HEK293 (cell line): ENCODE measurements at regions not wholly inside any gene's neighbourhood (a gene's known extent, or its start where the extent isn't known, plus 50 kb on each side); places are given as distances from the start of the nearest gene placed in this dataset.
"Not testable (repeated sequence)": the region's sequence is repeated elsewhere in the genome, so short reads cannot be mapped to it uniquely, and the experiment has no call there.

Source experiments
- CTCF ChIA-PET: fragments of 350-600 bp; formaldehyde crosslinking; extraction: SDS; loops from one replicate; lab custom pipeline; 2021; ENCODE audit warnings: antibody characterized with exemption; lab: Yijun Ruan, JAX
- POLR2A ChIA-PET: fragments of 300-600 bp; formaldehyde crosslinking; extraction: SDS; loops from one replicate; lab custom pipeline; 2020; ENCODE audit warnings: antibody characterized with exemption, inconsistent platforms; lab: Yijun Ruan, JAX
- H3K27ac ChIP-seq: fragments of 200-500 bp; sonication (Bioruptor generic); 2 replicates; pipeline ENCODE4 v1.5.1; 2014; ENCODE audit warnings: low read depth, low read length, control low read depth, inconsistent platforms; ENCODE audit errors: extremely low read depth
- H3K36me3 ChIP-seq, 2 experiments: fragments of 200-500 bp in 1 of 2; sonication (Bioruptor generic) in 1 of 2; 1 replicate in 1 of 2; 2 replicates in 1 of 2; pipeline ENCODE4 v1.5.1; 2014 to 2017; ENCODE audit warnings: inconsistent platforms in 2 of 2, low read length in 2 of 2; ENCODE audit not compliant: control insufficient read depth in 2 of 2, insufficient read depth in 1 of 2
- H3K4me1 ChIP-seq: fragments of 200-500 bp; sonication (Bioruptor generic); 2 replicates; pipeline ENCODE4 v1.5.1; 2014; ENCODE audit warnings: mild to moderate bottlenecking, low read length, inconsistent platforms; ENCODE audit not compliant: control insufficient read depth, insufficient read depth
- H3K4me3 ChIP-seq: 2 replicates; pipeline ENCODE4 v1.5.1; 2011; ENCODE audit warnings: low read depth, mild to moderate bottlenecking, control low read depth, low read length, moderate library complexity
- H3K9me3 ChIP-seq: fragments of 200-500 bp; sonication (Bioruptor generic); 2 replicates; pipeline ENCODE4 v1.5.1; 2014; ENCODE audit warnings: low read depth, low read length, inconsistent platforms; ENCODE audit not compliant: control insufficient read depth, insufficient read depth
- ELK4 ChIP-seq: IDR thresholded peaks from 2 replicates; pipeline ENCODE4 v1.6.1; 2011; ENCODE audit warnings: mild to moderate bottlenecking, low read depth, low read length, borderline replicate concordance
- FEZF1 ChIP-seq: fragments of 450-650 bp; formaldehyde crosslinking; IDR thresholded peaks from 2 replicates; pipeline ENCODE4 v1.5.1; 2016; ENCODE audit warnings: missing biosample characterization, missing genetic modification characterization
- IKZF3 ChIP-seq: fragments of 450-650 bp; IDR thresholded peaks from 2 replicates; pipeline ENCODE4 v1.5.0; 2018; ENCODE audit warnings: missing biosample characterization, mild to moderate bottlenecking, missing genetic modification characterization, moderate library complexity
- REPIN1 ChIP-seq: fragments of 450-650 bp; formaldehyde crosslinking; IDR thresholded peaks from 2 replicates; pipeline ENCODE4 v1.5.1; 2017; ENCODE audit warnings: missing biosample characterization, missing genetic modification characterization, low read depth
- SP7 ChIP-seq: fragments of 450-650 bp; formaldehyde crosslinking; IDR thresholded peaks from 2 replicates; pipeline ENCODE4 v1.5.1; 2016; ENCODE audit warnings: missing biosample characterization, missing genetic modification characterization
- ZBTB7A ChIP-seq: fragments of 450-650 bp; formaldehyde crosslinking; IDR thresholded peaks from 2 replicates; pipeline ENCODE4 v1.5.1; 2016; ENCODE audit warnings: low read depth, missing biosample characterization, missing genetic modification characterization
- ZNF148 ChIP-seq: fragments of 450-650 bp; formaldehyde crosslinking; IDR thresholded peaks from 2 replicates; pipeline ENCODE4 v1.5.0; 2017; ENCODE audit warnings: missing biosample characterization, missing genetic modification characterization, borderline replicate concordance
- ZNF169 ChIP-seq: fragments of 450-650 bp; formaldehyde crosslinking; IDR thresholded peaks from 2 replicates; pipeline ENCODE4 v1.5.1; 2016; ENCODE audit warnings: missing biosample characterization, missing genetic modification characterization
- ZNF175 ChIP-seq: fragments of 450-650 bp; formaldehyde crosslinking; IDR thresholded peaks from 2 replicates; pipeline ENCODE4 v1.5.1; 2016; ENCODE audit warnings: missing biosample characterization, missing genetic modification characterization
- ZNF2 ChIP-seq: fragments of 450-650 bp; formaldehyde crosslinking; IDR thresholded peaks from 2 replicates; pipeline ENCODE4 v1.5.1; 2016; ENCODE audit warnings: missing biosample characterization, missing genetic modification characterization
- ZNF214 ChIP-seq: fragments of 450-650 bp; formaldehyde crosslinking; IDR thresholded peaks from 2 replicates; pipeline ENCODE4 v1.5.1; 2017; ENCODE audit warnings: missing biosample characterization, mild to moderate bottlenecking, missing genetic modification characterization, borderline replicate concordance
- ZNF274 ChIP-seq, 2 experiments: fragments of 200-500 bp in 1 of 2; fragments of 450-650 bp in 1 of 2; sonication (Bioruptor generic) in 1 of 2; formaldehyde crosslinking in 1 of 2; IDR thresholded peaks; 2 replicates each; pipeline versions ENCODE4 v1.5.1 to v1.6.1; 2014 to 2016; ENCODE audit warnings: borderline replicate concordance in 1 of 2, inconsistent platforms in 1 of 2, low read length in 1 of 2, missing biosample characterization in 1 of 2, missing genetic modification characterization in 1 of 2
- ZNF302 ChIP-seq: fragments of 450-650 bp; formaldehyde crosslinking; IDR thresholded peaks from 2 replicates; pipeline ENCODE4 v1.5.1; 2016; ENCODE audit warnings: missing biosample characterization, missing genetic modification characterization, low read depth
- ZNF366 ChIP-seq: fragments of 450-650 bp; formaldehyde crosslinking; conservative IDR thresholded peaks from 2 replicates; pipeline ENCODE4 v1.5.1; 2016; ENCODE audit warnings: missing biosample characterization, missing genetic modification characterization
- ZNF510 ChIP-seq: fragments of 450-650 bp; formaldehyde crosslinking; IDR thresholded peaks from 2 replicates; pipeline ENCODE4 v1.5.1; 2018; ENCODE audit warnings: mild to moderate bottlenecking, missing genetic modification characterization, missing biosample characterization; ENCODE audit not compliant: insufficient replicate concordance
- ZNF549 ChIP-seq: fragments of 450-650 bp; IDR thresholded peaks from 2 replicates; pipeline ENCODE4 v1.5.1; 2018; ENCODE audit warnings: missing biosample characterization, missing genetic modification characterization, mild to moderate bottlenecking, inconsistent platforms, moderate library complexity
- ZNF600 ChIP-seq: fragments of 450-650 bp; formaldehyde crosslinking; IDR thresholded peaks from 2 replicates; pipeline ENCODE4 v1.5.1; 2016; ENCODE audit warnings: missing biosample characterization, missing genetic modification characterization
- ZNF624 ChIP-seq: fragments of 450-650 bp; formaldehyde crosslinking; IDR thresholded peaks from 2 replicates; pipeline ENCODE4 v1.5.1; 2017; ENCODE audit warnings: missing biosample characterization, missing genetic modification characterization
- ZNF76 ChIP-seq: fragments of 450-650 bp; formaldehyde crosslinking; IDR thresholded peaks from 2 replicates; pipeline ENCODE4; 2016; ENCODE audit warnings: low read depth, missing biosample characterization, missing genetic modification characterization, borderline replicate concordance

GRCh38 chr10:25842146-25842545, 91.9 kb upstream of the MYO3A start:
- Histone ChIP-seq H3K4me1 (no peaks in the 10 kb centered on the region), H3K36me3 (no peaks in the 10 kb centered on the region), H3K27ac (no peak overlapping the region), H3K9me3 (no peaks in the 10 kb centered on the region), H3K4me3 (no peak overlapping the region)
- no peak for TF ChIP-seq ZNF549 (tag by site-specific recombination)
- no peak for TF ChIP-seq ZNF2 (tag by site-specific recombination)
- TF ChIP-seq FEZF1, result no peak
- TF ChIP-seq SP7 (tag by site-specific recombination), result no peak
- TF ChIP-seq ZNF366 (tag by site-specific recombination), result no peak
- POLR2A ChIA-PET, result no interaction called here
- CTCF ChIA-PET, result interaction anchor here (0.7 kb wide), 2 partner anchors 43 to 47 kb away, joined by 3 to 5 read pairs; no protein-coding TSS in a partner anchor

GRCh38 chr10:25843551-25844170, 90.4 kb upstream of the MYO3A start:
- Histone ChIP-seq H3K36me3 (no peaks in the 10 kb centered on the region), H3K4me1 (no peaks in the 10 kb centered on the region), H3K27ac (no peak overlapping the region), H3K4me3 (no peak overlapping the region), H3K9me3 (no peaks in the 10 kb centered on the region)
- ChIA-PET CTCF (interaction anchor here (0.6 to 1.1 kb wide), 2 partner anchors 32 to 143 kb away, joined by 3 to 4 read pairs; no protein-coding TSS in a partner anchor), POLR2A (interaction anchor here (0.5 kb wide), 1 partner anchor 681 kb away, joined by 9 read pairs; no protein-coding TSS in a partner anchor)
- TF ChIP-seq ZNF600, result no peak
- TF ChIP-seq ZNF302 (tag by site-specific recombination), result no peak
- TF ChIP-seq ZNF148 (tag by site-specific recombination), result no peak
- no peak for TF ChIP-seq ZNF274 (IDR thresholded peaks at IDR 0.05; ENCODE audit: low read length)
- TF ChIP-seq ZNF274 (tag by site-specific recombination; IDR thresholded peaks at IDR 0.05; ENCODE audit: borderline replicate concordance), result no peak
- TF ChIP-seq ZNF76, result no peak
- no peak for TF ChIP-seq IKZF3
- no peak for TF ChIP-seq ZNF624 (tag by site-specific recombination)
- TF ChIP-seq ZNF175 (tag by site-specific recombination), result no peak
- TF ChIP-seq ZNF510 (tag by site-specific recombination), result no peak
- no peak for TF ChIP-seq ZNF169 (tag by site-specific recombination)
- no peak for TF ChIP-seq ELK4
- no peak for TF ChIP-seq REPIN1 (tag by site-specific recombination)
- no peak for TF ChIP-seq ZNF214 (tag by site-specific recombination)
- TF ChIP-seq ZBTB7A, result no peak

GRCh38 chr10:25844716-25845115, 89.3 kb upstream of the MYO3A start:
- POLR2A ChIA-PET, H3K36me3 ChIP-seq, H3K27ac ChIP-seq, H3K9me3 ChIP-seq, H3K4me3 ChIP-seq, H3K4me1 ChIP-seq: not testable (repeated sequence)
- CTCF ChIA-PET, result interaction anchor here (1.1 kb wide), 1 partner anchor 31 kb away, joined by 4 read pairs; no protein-coding TSS in a partner anchor
